H1 (cell line): ENCODE measurements at regions not wholly inside any gene's neighbourhood (a gene's known extent, or its start where the extent isn't known, plus 50 kb on each side); places are given as distances from the start of the nearest gene placed in this dataset.

Experiments
- ATF2 ChIP-seq: IDR thresholded peaks from 2 replicates; pipeline ENCODE4 v1.6.1; 2012; ENCODE audit warnings: low read length, inconsistent platforms
- ATF3 ChIP-seq: IDR thresholded peaks from 2 replicates; pipeline ENCODE4 v1.6.1; 2011; ENCODE audit warnings: low read depth, mild to moderate bottlenecking, low read length; ENCODE audit not compliant: insufficient read depth
- CHD2 ChIP-seq: IDR thresholded peaks from 2 replicates; pipeline ENCODE4 v1.6.1; 2012; ENCODE audit warnings: low read length, improper control_type of control experiment
- CTCF ChIP-seq, 3 experiments: IDR thresholded peaks; 1 replicate in 2 of 3; 2 replicates in 1 of 3; pipeline versions ENCODE4 v1.5.1 to v1.6.1; 2011; ENCODE audit warnings: low read length in 3 of 3, mild to moderate bottlenecking in 3 of 3, inconsistent platforms in 2 of 3, low read depth in 1 of 3, moderate library complexity in 1 of 3; ENCODE audit not compliant: insufficient read depth in 1 of 3; ENCODE audit errors: control extremely low read depth in 1 of 3
- JUN ChIP-seq: IDR thresholded peaks from 2 replicates; pipeline ENCODE4 v1.6.1; 2011; ENCODE audit warnings: low read depth, mild to moderate bottlenecking, improper control_type of control experiment, low read length
- RFX5 ChIP-seq: IDR thresholded peaks from 2 replicates; pipeline ENCODE4 v1.6.1; 2011; ENCODE audit warnings: low read depth, low read length, improper control_type of control experiment, borderline replicate concordance
- TAF1 ChIP-seq: IDR thresholded peaks from 2 replicates; pipeline ENCODE4 v1.6.1; 2011; ENCODE audit warnings: mild to moderate bottlenecking, low read depth, low read length
- TEAD4 ChIP-seq: IDR thresholded peaks from 2 replicates; pipeline ENCODE4 v1.6.1; 2012; ENCODE audit warnings: low read depth, low read length, inconsistent platforms, mixed read lengths

- no peak for TF ChIP-seq CTCF (IDR thresholded peaks at IDR 0.05; ENCODE audit: control extremely low read depth in 1 of 3, insufficient read depth in 1 of 3, low read depth in 1 of 3, low read length in 3 of 3)
- TF ChIP-seq RFX5: no peak
- TF ChIP-seq JUN: no peak
- TF ChIP-seq TEAD4: no peak
- no peak for TF ChIP-seq TAF1
- no peak for TF ChIP-seq ATF2
- no peak for TF ChIP-seq ATF3
- TF ChIP-seq CHD2: no peak
Measured at GRCh38 chr2:236345081-236345714, 81.0 kb upstream of the ASB18 start.
